ENCODE measurements at regions not wholly inside any gene's neighbourhood (a gene's known extent, or its start where the extent isn't known, plus 50 kb on each side); places are given as distances from the start of the nearest gene placed in this dataset.
A peak's percentile ranks its signal among the peaks of the same experiment; 100 is the strongest.

GRCh38 chr5:24391816-24392215, 253.0 kb downstream of the CDH10 start:
- ATAC-seq (replicated peaks in 6 of 8) = no peak
- H3K4me1 ChIP-seq (replicated peaks in 1 of 2) = no peaks in the 10 kb centered on the region
- no peak overlapping the region for H3K27ac ChIP-seq
- in situ Hi-C loops (cut with MboI; ENCODE audit: low pct_unique_long_range_greater_than_20kb in 2 of 9, low sequenced_read_pairs in 9 of 9, unreplicated experiment in 9 of 9) = no loop called here
- H3K4me3 ChIP-seq = no peak overlapping the region
- 43 to 100% (median 90%) methylated on average over 1 to 5 of the region's 7 CpGs; no CpG with 5 or more reads in 2 of the 10 experiments for WGBS, 10 experiments

- Histone ChIP-seq H3K27ac (no peak overlapping the region), H3K4me1 (replicated peaks in 1 of 2) (no peaks in the 10 kb centered on the region), H3K4me3 (no peak overlapping the region)
- 0 to 100% (median 90%) methylated on average over 1 to 5 of the region's 6 CpGs; no CpG with 5 or more reads in 1 of the 10 experiments for WGBS, 10 experiments
- ATAC-seq (replicated peaks in 6 of 8) = no peak
- in situ Hi-C loops (cut with MboI; ENCODE audit: low pct_unique_long_range_greater_than_20kb in 2 of 9, low sequenced_read_pairs in 9 of 9, unreplicated experiment in 9 of 9) = no loop called here
These were observed 247.2 kb downstream of the CDH10 start for GRCh38 chr5:24397601-24398000.

GRCh38 chr5:24401773-24402172, 243.0 kb downstream of the CDH10 start:
- no peak overlapping the region for H3K4me3 ChIP-seq
- 31 to 100% (median 58%) methylated on average over 1 to 3 of the region's 3 CpGs; no CpG with 5 or more reads in 2 of the 10 experiments for WGBS, 10 experiments
- peak in 2 of 8 experiments; percentile 25 to 35 for ATAC-seq (replicated peaks in 6 of 8)
- in situ Hi-C loops (cut with MboI; ENCODE audit: low pct_unique_long_range_greater_than_20kb in 2 of 9, low sequenced_read_pairs in 9 of 9, unreplicated experiment in 9 of 9) = no loop called here
- H3K4me1 ChIP-seq (replicated peaks in 1 of 2) = peaks cover 0 to 5% of the 10 kb centered on the region in 2 donors
- no peak overlapping the region for H3K27ac ChIP-seq

GRCh38 chr5:24407466-24407865, 237.3 kb downstream of the CDH10 start:
- H3K27ac ChIP-seq = no peak overlapping the region
- ATAC-seq (replicated peaks in 6 of 8) = peak in 1 of 8 experiments; percentile 33
- in situ Hi-C loops (cut with MboI; ENCODE audit: low pct_unique_long_range_greater_than_20kb in 2 of 9, low sequenced_read_pairs in 9 of 9, unreplicated experiment in 9 of 9) = no loop called here
- H3K4me1 ChIP-seq (replicated peaks in 1 of 2) = peaks cover 0 to 10% of the 10 kb centered on the region in 2 donors
- no peak overlapping the region for H3K4me3 ChIP-seq
- WGBS, 10 experiments = 0 to 83% (median 56%) methylated on average over 1 to 3 of the region's 3 CpGs; no CpG with 5 or more reads in 1 of the 10 experiments

DNA sequence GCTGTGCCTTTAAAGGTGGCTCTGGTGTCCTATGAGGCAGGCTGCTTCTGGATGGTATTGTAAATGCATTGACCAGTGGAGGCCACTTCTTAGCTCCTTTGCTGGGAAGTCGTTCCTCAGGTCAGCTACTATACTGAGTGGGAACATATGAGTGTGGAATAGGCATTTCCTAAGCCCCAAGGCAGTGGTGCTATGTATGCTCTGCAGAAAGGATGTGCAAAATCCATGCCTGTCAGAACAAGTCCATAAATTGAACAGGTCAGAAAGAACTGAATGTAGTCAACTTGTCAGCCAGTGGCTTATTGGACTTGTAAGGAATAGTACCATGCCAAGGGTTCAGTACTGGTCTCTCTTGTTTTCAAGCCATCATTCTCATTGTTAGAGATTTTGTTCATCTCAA, 216.4 kb downstream of the CDH10 start:
- in situ Hi-C loops (cut with MboI; ENCODE audit: low pct_unique_long_range_greater_than_20kb in 2 of 9, low sequenced_read_pairs in 9 of 9, unreplicated experiment in 9 of 9) = no loop called here
- no peak overlapping the region for H3K4me3 ChIP-seq
- 0 to 100% (median 0%) methylated on average over 1 of the region's 1 CpG; no CpG with 5 or more reads in 4 of the 10 experiments for WGBS, 10 experiments
- no peak for ATAC-seq (replicated peaks in 6 of 8)
- H3K4me1 ChIP-seq (replicated peaks in 1 of 2) = no peaks in the 10 kb centered on the region
- H3K27ac ChIP-seq = no peak overlapping the region

- in situ Hi-C loops (cut with MboI; ENCODE audit: low pct_unique_long_range_greater_than_20kb in 2 of 9, low sequenced_read_pairs in 9 of 9, unreplicated experiment in 9 of 9) = no loop called here
- peak in 1 of 8 experiments; percentile 77 for ATAC-seq (replicated peaks in 6 of 8)
- Histone ChIP-seq H3K27ac (no peak overlapping the region), H3K4me3 (no peak overlapping the region), H3K4me1 (replicated peaks in 1 of 2) (no peaks in the 10 kb centered on the region)
- 20 to 100% (median 80%) methylated on average over 1 to 3 of the region's 3 CpGs; no CpG with 5 or more reads in 1 of the 10 experiments for WGBS, 10 experiments
These were observed 211.2 kb downstream of the CDH10 start for GRCh38 chr5:24433555-24433954.

Measured in motor neuron (in vitro differentiated cells).